H1 (cell line): ENCODE measurements at regions not wholly inside any gene's neighbourhood (a gene's known extent, or its start where the extent isn't known, plus 50 kb on each side); places are given as distances from the start of the nearest gene placed in this dataset.

Source experiments
- CTCF ChIA-PET: fragments of 300-600 bp; sonication (Branson Sonifier 250); formaldehyde crosslinking; loops from one replicate; lab custom pipeline; 2021; ENCODE audit not compliant: partially characterized antibody; lab: Charles Lee
- POLR2A ChIA-PET: fragments of 300-600 bp; sonication (Branson Sonifier 250); formaldehyde crosslinking; loops from one replicate; lab custom pipeline; 2021; ENCODE audit warnings: inconsistent platforms; ENCODE audit not compliant: partially characterized antibody; lab: Charles Lee
- DNase-seq, 2 experiments: peaks; one replicate each; pipeline versions ENCODE4 v3.0.0 to v3.0.0-alpha.2; 2010 to 2022; ENCODE audit warnings: low spot score in 2 of 2, low read depth in 1 of 2, mixed read lengths in 1 of 2
- FAIRE-seq: peaks from 2 replicates; lab custom pipeline; 2011; peaks lifted over from hg19 to GRCh38; lab: Jason Lieb, UNC
- H2AFZ ChIP-seq: 2 replicates; pipeline ENCODE4 v1.8.1; 2012; ENCODE audit warnings: low read length, inconsistent platforms
- H2AK5ac ChIP-seq: 2 replicates; pipeline ENCODE4 v1.6.1; 2013; ENCODE audit warnings: low read depth, low read length
- H2BK120ac ChIP-seq: replicated peaks from 2 replicates; pipeline ENCODE3; 2013; ENCODE audit warnings: low read depth, low read length, inconsistent platforms
- H2BK12ac ChIP-seq: 2 replicates; pipeline ENCODE4 v1.6.1; 2013; ENCODE audit warnings: low read depth, low read length
- H2BK15ac ChIP-seq: 2 replicates; pipeline ENCODE4 v1.6.1; 2013; ENCODE audit warnings: low read length
- H2BK20ac ChIP-seq: 2 replicates; pipeline ENCODE4 v1.6.1; 2013; ENCODE audit warnings: low read length
- H2BK5ac ChIP-seq: 2 replicates; pipeline ENCODE4 v1.6.1; 2013; ENCODE audit warnings: low read depth, low read length
- H3K14ac ChIP-seq: 2 replicates; pipeline ENCODE4 v1.6.1; 2013; ENCODE audit warnings: inconsistent platforms; ENCODE audit not compliant: insufficient read length
- H3K18ac ChIP-seq: 2 replicates; pipeline ENCODE4 v1.6.1; 2013; ENCODE audit warnings: low read length; ENCODE audit errors: extremely low read depth
- H3K23ac ChIP-seq: 2 replicates; pipeline ENCODE4 v1.6.1; 2013; ENCODE audit warnings: inconsistent platforms; ENCODE audit not compliant: insufficient read length
- H3K23me2 ChIP-seq: 2 replicates; pipeline ENCODE4 v1.6.1; 2013; ENCODE audit warnings: low read depth, low read length
- H3K27ac ChIP-seq: 2 replicates; pipeline ENCODE4 v1.6.1; 2011; ENCODE audit warnings: low read depth, low read length, inconsistent platforms
- H3K27me3 ChIP-seq, 4 experiments: replicated peaks in 1 of 4; 1 replicate in 1 of 4; 2 replicates in 3 of 4; pipeline versions ENCODE4 v1.6.1 to v1.8.1; 2011 to 2013; ENCODE audit warnings: low read length in 3 of 4, mild to moderate bottlenecking in 3 of 4, inconsistent platforms in 2 of 4, mixed read lengths in 2 of 4, moderate library complexity in 1 of 4; ENCODE audit not compliant: control insufficient read depth in 3 of 4, insufficient read depth in 3 of 4; ENCODE audit errors: extremely low read depth in 1 of 4
- H3K36me3 ChIP-seq, 4 experiments: 2 replicates each; pipeline versions ENCODE4 v1.6.1 to v1.8.1; 2011 to 2013; ENCODE audit warnings: mild to moderate bottlenecking in 4 of 4, low read length in 3 of 4, moderate library complexity in 2 of 4, control low read depth in 1 of 4, inconsistent platforms in 1 of 4; ENCODE audit not compliant: insufficient read depth in 4 of 4, control insufficient read depth in 2 of 4
- H3K4ac ChIP-seq: replicated peaks from 2 replicates; pipeline ENCODE3; 2013; ENCODE audit warnings: low read length, low read depth, mixed read lengths, inconsistent platforms; ENCODE audit not compliant: insufficient read length
- H3K4me1 ChIP-seq, 4 experiments: replicated peaks in 1 of 4; 1 replicate in 1 of 4; 2 replicates in 3 of 4; pipeline versions ENCODE4 v1.6.1 to v1.8.1; 2011 to 2013; ENCODE audit warnings: low read length in 3 of 4, inconsistent platforms in 2 of 4, mixed read lengths in 1 of 4; ENCODE audit not compliant: insufficient read depth in 4 of 4, control insufficient read depth in 3 of 4
- H3K4me2 ChIP-seq, 2 experiments: 2 replicates each; pipeline versions ENCODE4 v1.6.1 to v1.8.1; 2011 to 2013; ENCODE audit warnings: low read depth in 2 of 2, low read length in 2 of 2, control low read depth in 1 of 2, inconsistent platforms in 1 of 2, mild to moderate bottlenecking in 1 of 2; ENCODE audit not compliant: insufficient read depth in 1 of 2
- H3K4me3 ChIP-seq, 4 experiments: fragments of 200-600, 300-600 bp in 1 of 4; sonication (generic), shearing (Covaris generic), sonication (Bioruptor Twin) in 1 of 4; 2 replicates each; pipeline versions ENCODE4 v1.5.1 to v1.8.1; 2011 to 2016; ENCODE audit warnings: low read length in 4 of 4, low read depth in 3 of 4, control low read depth in 2 of 4, inconsistent platforms in 2 of 4, mild to moderate bottlenecking in 2 of 4, mixed read lengths in 1 of 4, moderate library complexity in 1 of 4; ENCODE audit not compliant: insufficient read depth in 2 of 4; ENCODE audit errors: extremely low read depth in 1 of 4
- H3K56ac ChIP-seq: replicated peaks from 2 replicates; pipeline ENCODE3; 2013; ENCODE audit warnings: low read depth, mild to moderate bottlenecking, mixed read lengths, low read length, inconsistent platforms; ENCODE audit not compliant: insufficient read length
- H3K79me1 ChIP-seq: 2 replicates; pipeline ENCODE4 v1.6.1; 2013; ENCODE audit warnings: low read depth, low read length, control low read depth
- H3K79me2 ChIP-seq, 2 experiments: 2 replicates each; pipeline versions ENCODE4 v1.6.1 to v1.8.1; 2012 to 2013; ENCODE audit warnings: low read length in 2 of 2, mild to moderate bottlenecking in 2 of 2, inconsistent platforms in 1 of 2; ENCODE audit not compliant: insufficient read depth in 2 of 2, control insufficient read depth in 1 of 2
- H3K9ac ChIP-seq, 4 experiments: replicated peaks in 1 of 4; 1 replicate in 1 of 4; 2 replicates in 3 of 4; pipeline versions ENCODE4 v1.6.1 to v1.8.1; 2011 to 2013; ENCODE audit warnings: low read depth in 3 of 4, low read length in 3 of 4, control low read depth in 2 of 4, mild to moderate bottlenecking in 2 of 4, moderate library complexity in 2 of 4, inconsistent platforms in 1 of 4; ENCODE audit errors: extremely low read depth in 1 of 4
- H3K9me3 ChIP-seq, 2 experiments: 2 replicates each; pipeline versions ENCODE4 v1.6.1 to v1.8.1; 2012 to 2013; ENCODE audit warnings: mild to moderate bottlenecking in 2 of 2, moderate library complexity in 2 of 2, control low read depth in 1 of 2, inconsistent platforms in 1 of 2, low read depth in 1 of 2, low read length in 1 of 2, mixed read lengths in 1 of 2; ENCODE audit not compliant: insufficient read depth in 2 of 2
- H4K20me1 ChIP-seq, 2 experiments: replicated peaks in 1 of 2; 2 replicates each; pipeline versions ENCODE3 to v1.8.1; 2011 to 2013; ENCODE audit warnings: inconsistent platforms in 2 of 2, low read length in 2 of 2, mild to moderate bottlenecking in 1 of 2; ENCODE audit not compliant: insufficient read depth in 2 of 2, control insufficient read depth in 1 of 2
- H4K5ac ChIP-seq: 2 replicates; pipeline ENCODE4 v1.6.1; 2013; ENCODE audit warnings: low read length, low read depth, mixed read lengths, inconsistent platforms; ENCODE audit not compliant: insufficient read length
- H4K8ac ChIP-seq: 2 replicates; pipeline ENCODE4 v1.8.0; 2013; ENCODE audit warnings: mild to moderate bottlenecking, moderate library complexity, low read length, inconsistent platforms; ENCODE audit not compliant: insufficient read depth; ENCODE audit errors: extremely low read depth
- H4K91ac ChIP-seq: replicated peaks from 2 replicates; pipeline ENCODE3; 2013; ENCODE audit warnings: low read length, mixed read lengths, inconsistent platforms; ENCODE audit not compliant: insufficient read length
- USF2 ChIP-seq: IDR thresholded peaks from 2 replicates; pipeline ENCODE4 v1.6.1; 2011; ENCODE audit warnings: low read length, improper control_type of control experiment
- WGBS, 2 experiments: shearing (Covaris generic) in 1 of 2; methylation state at CpG; one replicate each; pipeline versions ENCODE4 v1.1.6 to v1.1.7; 2013 to 2015; ENCODE audit warnings: low lambda C conversion rate in 2 of 2, mixed read lengths in 2 of 2, inconsistent platforms in 1 of 2, low coverage in 1 of 2, missing lambda C conversion rate in 1 of 2; ENCODE audit not compliant: insufficient replicate concordance in 2 of 2, insufficient coverage in 1 of 2, insufficient read length in 1 of 2; ENCODE audit errors: extremely low coverage in 1 of 2, missing lambda C conversion rate in 1 of 2; 5-methylcytosine and 5-hydroxymethylcytosine counted together

DNA sequence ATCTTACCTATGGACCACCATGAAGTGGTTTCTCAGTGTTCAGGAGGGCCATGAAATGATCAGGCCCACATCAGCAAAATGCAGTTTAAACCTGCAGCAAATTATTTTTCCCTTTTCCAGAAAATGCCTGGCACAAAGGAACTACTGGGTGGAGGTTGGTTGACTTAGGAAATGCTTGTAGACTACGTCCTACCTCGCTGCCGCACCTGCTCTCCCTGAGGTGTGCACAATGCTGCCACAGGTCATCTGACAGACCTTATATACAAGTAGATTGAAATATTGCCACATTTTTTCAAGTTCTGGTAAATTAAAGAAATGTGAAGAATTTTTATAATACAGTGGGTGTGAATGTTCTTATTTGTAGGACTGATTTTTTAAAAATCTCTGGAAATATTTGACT is 166.7 kb upstream of the PDE4B start:
- no peak overlapping the region for H3K4ac ChIP-seq
- no peak overlapping the region for H3K56ac ChIP-seq
- H2BK20ac ChIP-seq = no peak overlapping the region
- H3K79me1 ChIP-seq = no peaks in the 10 kb centered on the region
- DNase-seq (no peak), FAIRE-seq (no peak)
- no peak overlapping the region for H2AFZ ChIP-seq
- 0 out of 7 replicates have a peak, but pooled peaks cover 0 to 2% (median 0%) of the 10 kb centered on the region in 4 experiments for H3K4me1 ChIP-seq
- no peak overlapping the region for H2AK5ac ChIP-seq
- ChIA-PET CTCF (interaction anchor here (0.6 kb wide), 1 partner anchor 389 kb away, joined by 4 read pairs; no protein-coding TSS in a partner anchor), POLR2A (no interaction called here)
- no peaks in the 10 kb centered on the region for H3K9me3 ChIP-seq
- no peak for TF ChIP-seq USF2
- 94% methylated on average over 3 of the region's 3 CpGs; no CpG with 5 or more reads in 1 of the 2 experiments for WGBS, 2 experiments
- H3K23me2 ChIP-seq = peaks cover 1% of the 10 kb centered on the region; the same call in 1 of the 2 replicates
- H3K36me3 ChIP-seq = no peaks in the 10 kb centered on the region
- no peaks in the 10 kb centered on the region for H4K20me1 ChIP-seq
- H3K14ac ChIP-seq = no peak overlapping the region
- no peak overlapping the region for H4K8ac ChIP-seq
- no peak overlapping the region for H3K18ac ChIP-seq
- H3K27ac ChIP-seq = no peak overlapping the region
- no peak overlapping the region for H2BK15ac ChIP-seq
- H4K5ac ChIP-seq = no peak overlapping the region
- H3K27me3 ChIP-seq = no peaks in the 10 kb centered on the region
- no peaks in the 10 kb centered on the region for H3K79me2 ChIP-seq
- no peak overlapping the region for H3K4me2 ChIP-seq
- H3K4me3 ChIP-seq = no peak overlapping the region
- H4K91ac ChIP-seq = no peak overlapping the region
- H2BK120ac ChIP-seq = no peak overlapping the region
- H3K23ac ChIP-seq = no peak overlapping the region
- H3K9ac ChIP-seq = no peak overlapping the region
- H2BK5ac ChIP-seq = no peak overlapping the region
- no peak overlapping the region for H2BK12ac ChIP-seq
